ENCODE measurements at regions not wholly inside any gene's neighbourhood (a gene's known extent, or its start where the extent isn't known, plus 50 kb on each side); places are given as distances from the start of the nearest gene placed in this dataset.
A peak's percentile ranks its signal among the peaks of the same experiment; 100 is the strongest.

DNA sequence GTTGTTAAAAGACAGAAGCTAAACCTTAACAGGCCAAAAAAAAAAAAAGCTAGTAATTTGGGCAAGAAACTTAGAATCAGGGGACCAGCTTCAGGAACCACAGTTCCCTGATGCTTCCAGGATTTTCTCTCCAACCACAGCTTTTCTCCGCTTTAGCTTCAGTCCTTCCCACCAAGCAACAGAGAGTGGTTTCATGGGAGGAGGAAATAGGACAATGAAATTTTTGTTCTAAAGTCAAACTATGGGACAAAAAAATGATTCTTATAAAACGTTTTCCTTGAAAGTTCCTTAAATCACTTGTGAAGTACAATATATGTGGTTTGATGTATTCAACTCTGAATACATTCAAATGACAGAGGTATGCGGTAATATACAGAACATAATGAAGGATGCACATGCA, 71.0 kb upstream of the DHX15 start:
- intact Hi-C loops (cut with DNase I; ENCODE audit: low total_unique reads), result no loop called here
- TF ChIP-seq, protein P1, sequence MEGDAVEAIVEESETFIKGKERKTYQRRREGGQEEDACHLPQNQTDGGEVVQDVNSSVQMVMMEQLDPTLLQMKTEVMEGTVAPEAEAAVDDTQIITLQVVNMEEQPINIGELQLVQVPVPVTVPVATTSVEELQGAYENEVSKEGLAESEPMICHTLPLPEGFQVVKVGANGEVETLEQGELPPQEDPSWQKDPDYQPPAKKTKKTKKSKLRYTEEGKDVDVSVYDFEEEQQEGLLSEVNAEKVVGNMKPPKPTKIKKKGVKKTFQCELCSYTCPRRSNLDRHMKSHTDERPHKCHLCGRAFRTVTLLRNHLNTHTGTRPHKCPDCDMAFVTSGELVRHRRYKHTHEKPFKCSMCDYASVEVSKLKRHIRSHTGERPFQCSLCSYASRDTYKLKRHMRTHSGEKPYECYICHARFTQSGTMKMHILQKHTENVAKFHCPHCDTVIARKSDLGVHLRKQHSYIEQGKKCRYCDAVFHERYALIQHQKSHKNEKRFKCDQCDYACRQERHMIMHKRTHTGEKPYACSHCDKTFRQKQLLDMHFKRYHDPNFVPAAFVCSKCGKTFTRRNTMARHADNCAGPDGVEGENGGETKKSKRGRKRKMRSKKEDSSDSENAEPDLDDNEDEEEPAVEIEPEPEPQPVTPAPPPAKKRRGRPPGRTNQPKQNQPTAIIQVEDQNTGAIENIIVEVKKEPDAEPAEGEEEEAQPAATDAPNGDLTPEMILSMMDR (IDR thresholded peaks at IDR 0.05), result no peak
- no peak for TF ChIP-seq POLR2A (IDR thresholded peaks at IDR 0.05)
- WGBS, 2 donors, result 75 to 82% methylated on average over 3 of the region's 3 CpGs

DNA sequence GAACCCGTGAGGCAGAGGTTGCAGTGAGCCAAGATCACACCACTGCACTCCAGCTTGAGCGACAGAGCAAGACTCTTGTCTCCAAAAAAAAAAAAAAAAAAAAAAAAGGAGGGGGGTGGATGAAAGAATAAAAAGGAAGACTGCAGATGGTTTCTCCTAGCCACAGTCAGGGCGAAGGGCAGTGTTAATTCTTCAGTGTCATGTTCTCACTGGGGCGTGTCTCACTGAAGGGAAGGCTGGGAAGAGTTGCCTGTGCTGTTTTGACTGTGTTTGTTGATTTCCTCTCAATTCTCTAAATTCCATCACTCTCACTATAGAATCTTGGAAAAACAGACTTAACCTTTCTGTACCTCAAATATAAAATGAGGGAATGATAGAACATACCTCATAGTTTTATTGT, 71.6 kb upstream of the DHX15 start:
- no peak for TF ChIP-seq POLR2A (IDR thresholded peaks at IDR 0.05)
- TF ChIP-seq, protein P1 (IDR thresholded peaks at IDR 0.05), result no peak
- WGBS, 2 donors, result 57 to 65% methylated on average over 4 of the region's 4 CpGs
- DNase-seq (ENCODE audit: low spot score in 2 of 2), result no peak
- intact Hi-C loops (cut with DNase I; ENCODE audit: low total_unique reads), result no loop called here
- H3K4me3 ChIP-seq (ENCODE audit: low read depth, poor library complexity, severe bottlenecking), result no peak overlapping the region

More for the DNA sequence above, 71.0 kb upstream of the DHX15 start:
- no peak overlapping the region for H3K4me3 ChIP-seq (ENCODE audit: low read depth, poor library complexity, severe bottlenecking)
- no peak for DNase-seq (ENCODE audit: low spot score in 2 of 2)

DNA sequence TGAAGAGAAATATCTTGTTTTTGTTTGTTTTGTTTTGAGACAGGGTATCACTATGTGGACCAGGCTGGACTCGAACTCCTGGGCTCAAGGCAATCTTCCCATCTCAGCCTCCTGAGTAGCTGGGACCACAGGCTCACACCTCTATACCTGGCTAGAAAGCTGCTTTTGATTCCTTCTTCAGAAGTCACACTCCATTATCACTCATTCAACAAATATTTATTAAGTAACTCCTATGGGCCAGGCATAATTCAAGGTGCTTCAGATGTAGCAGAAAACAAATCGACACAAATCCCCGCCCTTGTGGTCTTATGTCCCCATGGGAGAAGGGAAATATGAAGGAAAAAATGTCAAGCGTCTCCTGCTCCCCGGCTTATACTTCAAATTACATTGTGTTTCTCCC, 72.6 kb upstream of the DHX15 start:
- H3K4me3 ChIP-seq (ENCODE audit: low read depth, poor library complexity, severe bottlenecking), result no peak overlapping the region
- intact Hi-C loops (cut with DNase I; ENCODE audit: low total_unique reads), result no loop called here
- WGBS, 2 donors, result 87 to 94% methylated on average over 5 of the region's 5 CpGs
- DNase-seq (ENCODE audit: low spot score in 2 of 2), result no peak
- TF ChIP-seq POLR2A (IDR thresholded peaks at IDR 0.05), result no peak
- TF ChIP-seq, protein P1 (IDR thresholded peaks at IDR 0.05), result no peak

DNA sequence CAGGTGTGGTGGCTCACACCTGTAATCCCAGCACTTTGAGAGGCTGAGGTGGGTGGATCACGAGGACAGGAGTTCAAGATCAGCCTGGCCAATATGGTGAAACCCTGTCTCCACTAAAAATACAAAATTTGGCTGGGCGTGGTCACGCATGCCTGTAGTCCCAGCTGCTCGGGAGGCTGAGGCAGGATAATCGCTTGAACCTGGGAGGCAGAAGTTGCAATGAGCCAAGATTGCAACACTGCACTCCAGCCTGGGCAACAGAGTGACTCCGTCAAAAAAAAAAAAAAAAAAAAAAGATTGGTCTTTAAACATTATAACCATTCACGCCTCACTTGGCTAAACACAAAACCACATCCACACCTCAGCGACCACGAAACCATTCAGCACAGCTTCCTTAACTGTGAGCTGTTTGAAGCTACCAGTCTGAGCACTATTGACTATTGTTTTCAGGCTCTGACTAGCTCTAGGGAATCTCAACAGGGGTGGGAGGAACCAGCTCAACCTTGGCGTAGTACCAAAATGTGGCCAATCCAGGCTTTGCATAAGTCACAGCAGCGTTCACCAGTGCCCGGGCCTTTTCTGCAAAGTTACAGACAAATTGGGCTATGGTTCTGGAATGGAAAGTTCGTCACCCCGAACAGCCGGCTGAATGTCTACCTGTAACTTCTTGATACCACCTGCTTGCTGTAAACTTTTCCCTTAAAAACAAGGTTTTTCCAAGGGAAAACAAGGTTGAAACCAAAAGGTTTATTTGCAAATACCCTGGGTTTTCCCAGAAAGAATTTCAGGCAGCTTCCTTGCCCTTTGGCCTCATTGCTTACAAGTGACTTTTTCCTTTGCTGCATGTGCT, 73.6 kb upstream of the DHX15 start:
- peak; percentile 50 to 87 for DNase-seq (ENCODE audit: low spot score in 2 of 2)
- intact Hi-C loops (cut with DNase I; ENCODE audit: low total_unique reads), result no loop called here
- 50 to 58% methylated on average over 15 of the region's 15 CpGs for WGBS, 2 donors
- no peak overlapping the region for H3K4me3 ChIP-seq (ENCODE audit: low read depth, poor library complexity, severe bottlenecking)
- TF ChIP-seq, protein P1 (IDR thresholded peaks at IDR 0.05), result no peak
- no peak for TF ChIP-seq POLR2A (IDR thresholded peaks at IDR 0.05)

DNA sequence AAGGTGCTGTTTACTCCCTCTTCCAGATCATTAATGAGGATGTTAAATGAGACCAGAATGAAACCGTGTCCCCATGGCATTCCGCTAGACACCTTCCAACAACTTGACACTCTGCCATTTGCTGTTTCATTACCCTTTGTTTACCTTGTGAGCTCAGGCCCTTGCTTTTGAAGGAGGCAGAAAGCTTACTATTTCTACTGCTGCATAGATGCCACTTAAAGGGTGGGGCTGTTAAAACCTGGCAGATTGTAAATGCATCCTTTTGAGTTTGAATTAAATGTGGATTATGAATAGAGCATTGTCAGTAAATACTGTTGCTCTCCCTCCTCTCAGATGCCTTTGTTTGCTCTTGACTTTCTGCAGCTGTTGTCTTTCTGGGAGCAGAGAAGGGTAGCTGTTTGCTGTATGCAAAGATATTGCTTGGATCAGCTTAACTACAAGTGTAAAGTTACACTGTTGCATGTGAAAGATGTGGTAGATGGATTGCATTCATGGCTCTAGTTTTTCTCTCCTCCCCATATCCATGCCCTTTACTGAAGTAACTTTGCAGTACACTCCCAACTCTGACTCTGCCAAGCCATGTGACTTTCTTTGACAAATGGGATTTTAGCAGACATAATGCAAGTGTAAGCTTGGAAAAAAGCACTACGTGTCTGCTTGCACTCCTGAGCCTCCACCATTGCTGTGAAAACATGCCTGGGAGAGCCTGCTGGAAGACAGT, 75.0 kb upstream of the DHX15 start:
- no peak for DNase-seq (ENCODE audit: low spot score in 2 of 2)
- WGBS, 2 donors, result 41 to 46% methylated on average over 3 of the region's 3 CpGs
- TF ChIP-seq, protein P1 (IDR thresholded peaks at IDR 0.05), result no peak
- TF ChIP-seq POLR2A (IDR thresholded peaks at IDR 0.05), result no peak
- H3K4me3 ChIP-seq (ENCODE audit: low read depth, poor library complexity, severe bottlenecking), result no peak overlapping the region
- intact Hi-C loops (cut with DNase I; ENCODE audit: low total_unique reads), result no loop called here
